ENCODE measurements at regions not wholly inside any gene's neighbourhood (a gene's known extent, or its start where the extent isn't known, plus 50 kb on each side); places are given as distances from the start of the nearest gene placed in this dataset.

GRCh38 chr4:62450740-62451139 lies 1250.6 kb downstream of the ADGRL3 start:
- Histone ChIP-seq H3K9me3 (ENCODE audit: control insufficient read depth, low read length) (no peaks in the 10 kb centered on the region), H3K4me1 (ENCODE audit: control insufficient read depth, insufficient read depth, low read length) (peaks cover 5% of the 10 kb centered on the region), H3K9ac (ENCODE audit: extremely low read depth, low read length, poor library complexity, severe bottlenecking) (no peak overlapping the region), H3K27ac (ENCODE audit: low read depth, low read length) (no peak overlapping the region), H3K4me3 (ENCODE audit: low read length) (no peak overlapping the region), H3K36me3 (ENCODE audit: control insufficient read depth, insufficient read depth, low read length) (no peaks in the 10 kb centered on the region), H3K27me3 (ENCODE audit: control insufficient read depth, insufficient read depth, low read length, poor library complexity, severe bottlenecking) (no peaks in the 10 kb centered on the region)
- Mint-ChIP-seq H3K4me3 (no peak overlapping the region), H3K27me3 (ENCODE audit: insufficient read depth) (no peaks in the 10 kb centered on the region), H3K27ac (no peak overlapping the region), H3K4me1 (peaks cover 7% of the 10 kb centered on the region), H3K36me3 (ENCODE audit: low read depth) (no peaks in the 10 kb centered on the region), H3K9me3 (peaks cover 3% of the 10 kb centered on the region)
- DNase-seq: no peak
- TF ChIP-seq, protein P1, sequence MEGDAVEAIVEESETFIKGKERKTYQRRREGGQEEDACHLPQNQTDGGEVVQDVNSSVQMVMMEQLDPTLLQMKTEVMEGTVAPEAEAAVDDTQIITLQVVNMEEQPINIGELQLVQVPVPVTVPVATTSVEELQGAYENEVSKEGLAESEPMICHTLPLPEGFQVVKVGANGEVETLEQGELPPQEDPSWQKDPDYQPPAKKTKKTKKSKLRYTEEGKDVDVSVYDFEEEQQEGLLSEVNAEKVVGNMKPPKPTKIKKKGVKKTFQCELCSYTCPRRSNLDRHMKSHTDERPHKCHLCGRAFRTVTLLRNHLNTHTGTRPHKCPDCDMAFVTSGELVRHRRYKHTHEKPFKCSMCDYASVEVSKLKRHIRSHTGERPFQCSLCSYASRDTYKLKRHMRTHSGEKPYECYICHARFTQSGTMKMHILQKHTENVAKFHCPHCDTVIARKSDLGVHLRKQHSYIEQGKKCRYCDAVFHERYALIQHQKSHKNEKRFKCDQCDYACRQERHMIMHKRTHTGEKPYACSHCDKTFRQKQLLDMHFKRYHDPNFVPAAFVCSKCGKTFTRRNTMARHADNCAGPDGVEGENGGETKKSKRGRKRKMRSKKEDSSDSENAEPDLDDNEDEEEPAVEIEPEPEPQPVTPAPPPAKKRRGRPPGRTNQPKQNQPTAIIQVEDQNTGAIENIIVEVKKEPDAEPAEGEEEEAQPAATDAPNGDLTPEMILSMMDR (conservative IDR thresholded peaks at IDR 0.05): no peak

- no peak overlapping the region for H3K4me3 ChIP-seq (ENCODE audit: low read length)
- H3K36me3 ChIP-seq (ENCODE audit: control insufficient read depth, insufficient read depth, low read length): no peaks in the 10 kb centered on the region
- H3K4me1 ChIP-seq (ENCODE audit: control insufficient read depth, insufficient read depth, low read length): peaks cover 5% of the 10 kb centered on the region
- no peaks in the 10 kb centered on the region for H3K36me3 Mint-ChIP-seq (ENCODE audit: low read depth)
- WGBS, 2 experiments (ENCODE audit: insufficient coverage in 1 of 2, insufficient read length in 1 of 2): 95% methylated on average over 2 of the region's 2 CpGs; no CpG with 5 or more reads in 1 of the 2 experiments
- no peak overlapping the region for H3K4me3 Mint-ChIP-seq
- no peaks in the 10 kb centered on the region for H3K27me3 Mint-ChIP-seq (ENCODE audit: insufficient read depth)
- TF ChIP-seq, protein P1 (conservative IDR thresholded peaks at IDR 0.05): no peak
- H3K4me1 Mint-ChIP-seq: peaks cover 4% of the 10 kb centered on the region
- no peak overlapping the region for H3K27ac ChIP-seq (ENCODE audit: low read depth, low read length)
- no peaks in the 10 kb centered on the region for H3K9me3 ChIP-seq (ENCODE audit: control insufficient read depth, low read length)
- peaks cover 3% of the 10 kb centered on the region for H3K9me3 Mint-ChIP-seq
- H3K9ac ChIP-seq (ENCODE audit: extremely low read depth, low read length, poor library complexity, severe bottlenecking): no peak overlapping the region
- peak; percentile 45 for DNase-seq
- no peaks in the 10 kb centered on the region for H3K27me3 ChIP-seq (ENCODE audit: control insufficient read depth, insufficient read depth, low read length, poor library complexity, severe bottlenecking)
- H3K27ac Mint-ChIP-seq: no peak overlapping the region
Measured at GRCh38 chr4:62449538-62449937, 1249.4 kb downstream of the ADGRL3 start.

- Histone ChIP-seq H3K27ac (ENCODE audit: low read depth, low read length) (no peak overlapping the region), H3K27me3 (ENCODE audit: control insufficient read depth, insufficient read depth, low read length, poor library complexity, severe bottlenecking) (no peaks in the 10 kb centered on the region), H3K4me1 (ENCODE audit: control insufficient read depth, insufficient read depth, low read length) (peaks cover 5% of the 10 kb centered on the region), H3K9me3 (ENCODE audit: control insufficient read depth, low read length) (no peaks in the 10 kb centered on the region), H3K36me3 (ENCODE audit: control insufficient read depth, insufficient read depth, low read length) (no peaks in the 10 kb centered on the region), H3K9ac (ENCODE audit: extremely low read depth, low read length, poor library complexity, severe bottlenecking) (no peak overlapping the region), H3K4me3 (ENCODE audit: low read length) (no peak overlapping the region)
- WGBS, 2 experiments (ENCODE audit: insufficient coverage in 1 of 2, insufficient read length in 1 of 2): 91 to 100% methylated on average over 2 of the region's 2 CpGs
- H3K4me3 Mint-ChIP-seq: no peak overlapping the region
- H3K36me3 Mint-ChIP-seq (ENCODE audit: low read depth): no peaks in the 10 kb centered on the region
- peaks cover 3% of the 10 kb centered on the region for H3K9me3 Mint-ChIP-seq
- TF ChIP-seq, protein P1 (conservative IDR thresholded peaks at IDR 0.05): no peak
- peaks cover 2% of the 10 kb centered on the region for H3K4me1 Mint-ChIP-seq
- H3K27ac Mint-ChIP-seq: no peak overlapping the region
- no peak for DNase-seq
- H3K27me3 Mint-ChIP-seq (ENCODE audit: insufficient read depth): no peaks in the 10 kb centered on the region
Measured at GRCh38 chr4:62448911-62449310, 1248.8 kb downstream of the ADGRL3 start.
